DND-41 (cell line): ENCODE measurements at regions not wholly inside any gene's neighbourhood (a gene's known extent, or its start where the extent isn't known, plus 50 kb on each side); places are given as distances from the start of the nearest gene placed in this dataset.

Source experiments
- ATAC-seq: fragments of 200-7000 bp; cut with Tn5 transposase; 3 replicates; pipeline ENCODE4 v1.9.1; 2021; ENCODE audit warnings: low read depth; ENCODE audit not compliant: insufficient read depth
- DNase-seq: peaks from one replicate; pipeline ENCODE4 v3.0.0-alpha.2; 2020
- H2AFZ ChIP-seq: 2 replicates; pipeline ENCODE4 v1.6.0; 2012; ENCODE audit warnings: low read depth, low read length
- H3K27ac ChIP-seq: 2 replicates; pipeline ENCODE4 v1.5.1; 2012; ENCODE audit warnings: low read length, inconsistent platforms
- H3K27me3 ChIP-seq: fragments of 200-600 bp; sonication (generic); 2 replicates; pipeline ENCODE4 v1.6.0; 2012; ENCODE audit warnings: low read length, mild to moderate bottlenecking, inconsistent platforms; ENCODE audit not compliant: insufficient read depth, poor library complexity
- H3K36me3 ChIP-seq: 2 replicates; pipeline ENCODE4 v1.5.1; 2012; ENCODE audit warnings: low read length, inconsistent platforms; ENCODE audit not compliant: insufficient read depth
- H3K4me1 ChIP-seq: 2 replicates; pipeline ENCODE4 v1.5.1; 2012; ENCODE audit warnings: mild to moderate bottlenecking, low read length; ENCODE audit not compliant: insufficient read depth
- H3K4me2 ChIP-seq: 2 replicates; pipeline ENCODE4 v1.6.0; 2012; ENCODE audit warnings: mild to moderate bottlenecking, moderate library complexity, low read length, inconsistent platforms; ENCODE audit not compliant: insufficient read depth
- H3K4me3 ChIP-seq, 2 experiments: fragments of 200-600 bp in 1 of 2; shearing (Covaris generic) in 1 of 2; 2 replicates each; pipeline ENCODE4 v1.5.1; 2012 to 2016; ENCODE audit warnings: inconsistent platforms in 2 of 2, low read length in 2 of 2, mild to moderate bottlenecking in 2 of 2, low read depth in 1 of 2, moderate library complexity in 1 of 2
- H3K79me2 ChIP-seq: 2 replicates; pipeline ENCODE4 v1.6.0; 2012; ENCODE audit warnings: low read length, inconsistent platforms; ENCODE audit not compliant: insufficient read depth
- H3K9ac ChIP-seq: 2 replicates; pipeline ENCODE4 v1.6.0; 2012; ENCODE audit warnings: low read depth, mild to moderate bottlenecking, inconsistent platforms, low read length, moderate library complexity
- H3K9me3 ChIP-seq: 2 replicates; pipeline ENCODE4 v1.5.1; 2012; ENCODE audit warnings: low read length, moderate library complexity, mild to moderate bottlenecking, inconsistent platforms; ENCODE audit not compliant: insufficient read depth, severe bottlenecking
- H4K20me1 ChIP-seq: 2 replicates; pipeline ENCODE4 v1.6.0; 2012; ENCODE audit warnings: low read length; ENCODE audit not compliant: insufficient read depth
- CTCF ChIP-seq: IDR thresholded peaks from 2 replicates; pipeline ENCODE4 v1.5.1; 2012; ENCODE audit warnings: borderline replicate concordance, low read length, moderate library complexity, mild to moderate bottlenecking; ENCODE audit not compliant: poor library complexity, severe bottlenecking; ENCODE audit errors: extremely low read depth
- EZH2 ChIP-seq: IDR thresholded peaks from 3 replicates; pipeline ENCODE4 v1.6.1; 2012; ENCODE audit warnings: borderline replicate concordance, low read depth, mild to moderate bottlenecking, moderate library complexity, low read length, inconsistent platforms; ENCODE audit not compliant: severe bottlenecking

- no peak overlapping the region for H3K4me3 ChIP-seq
- no peak overlapping the region for H3K4me2 ChIP-seq
- no peaks in the 10 kb centered on the region for H3K27me3 ChIP-seq
- ATAC-seq (no peak), DNase-seq (no peak)
- H3K9ac ChIP-seq = no peak overlapping the region
- H3K4me1 ChIP-seq = peaks cover 3% of the 10 kb centered on the region; the same call in 1 of the 2 replicates
- H3K9me3 ChIP-seq = no peaks in the 10 kb centered on the region
- no peaks in the 10 kb centered on the region for H4K20me1 ChIP-seq
- no peaks in the 10 kb centered on the region for H3K79me2 ChIP-seq
- no peaks in the 10 kb centered on the region for H3K36me3 ChIP-seq
- no peak overlapping the region for H2AFZ ChIP-seq
- H3K27ac ChIP-seq = no peak overlapping the region
- TF ChIP-seq CTCF = no peak
- TF ChIP-seq EZH2 = no peak
Measured at GRCh38 chr7:114084002-114084471, 165.2 kb upstream of the PPP1R3A start.

DNA sequence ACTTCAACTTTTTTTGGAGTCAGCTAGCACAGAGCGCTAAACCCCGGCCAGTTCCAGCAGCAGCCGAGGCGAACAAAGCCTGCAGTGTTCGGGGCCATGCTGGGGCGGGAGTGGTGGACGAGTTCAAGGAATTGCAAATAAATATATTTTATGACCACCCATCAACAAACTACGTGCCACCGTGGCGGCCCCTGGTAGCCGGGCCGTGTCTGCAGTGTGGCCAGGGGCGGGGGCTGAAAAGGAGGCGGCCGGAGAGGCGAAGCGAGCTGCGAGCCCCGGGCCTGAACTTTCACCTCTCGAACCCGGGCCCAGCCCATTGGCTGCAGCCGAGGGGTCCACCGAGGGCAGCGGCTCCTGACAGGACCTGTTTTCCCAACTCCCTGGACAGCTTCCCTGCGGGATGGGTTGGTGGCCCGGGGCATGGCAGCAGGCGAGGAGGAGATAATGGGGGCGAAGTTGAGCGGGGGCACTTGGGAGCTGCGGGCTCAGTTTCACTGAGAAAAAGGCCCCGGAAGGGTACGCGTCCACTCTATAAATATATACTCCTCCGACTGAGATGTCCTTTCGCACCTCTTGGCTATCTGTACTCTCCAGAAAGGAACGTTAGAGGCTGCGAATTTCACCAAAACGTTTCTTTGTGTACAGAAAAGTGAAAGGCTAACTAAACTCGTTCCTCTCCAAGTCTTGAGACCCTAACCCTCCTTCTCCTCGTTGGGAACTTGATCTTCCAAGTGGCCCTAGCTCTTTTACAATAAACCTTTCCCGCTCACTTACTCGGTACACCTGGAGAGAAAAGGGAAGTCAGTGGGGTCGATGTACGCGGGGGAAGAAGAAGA, 164.6 kb upstream of the PPP1R3A start:
- Histone ChIP-seq H2AFZ (no peak overlapping the region), H3K9me3 (no peaks in the 10 kb centered on the region), H3K4me3 (no peak overlapping the region), H3K27me3 (no peaks in the 10 kb centered on the region), H3K4me2 (no peak overlapping the region), H3K36me3 (no peaks in the 10 kb centered on the region), H3K79me2 (no peaks in the 10 kb centered on the region), H3K27ac (no peak overlapping the region), H3K4me1 (peaks cover 3% of the 10 kb centered on the region; the same call in 1 of the 2 replicates), H4K20me1 (no peaks in the 10 kb centered on the region), H3K9ac (no peak overlapping the region)
- TF ChIP-seq EZH2 (no peak), CTCF (no peak)
- ATAC-seq (no peak), DNase-seq (no peak)

DNA sequence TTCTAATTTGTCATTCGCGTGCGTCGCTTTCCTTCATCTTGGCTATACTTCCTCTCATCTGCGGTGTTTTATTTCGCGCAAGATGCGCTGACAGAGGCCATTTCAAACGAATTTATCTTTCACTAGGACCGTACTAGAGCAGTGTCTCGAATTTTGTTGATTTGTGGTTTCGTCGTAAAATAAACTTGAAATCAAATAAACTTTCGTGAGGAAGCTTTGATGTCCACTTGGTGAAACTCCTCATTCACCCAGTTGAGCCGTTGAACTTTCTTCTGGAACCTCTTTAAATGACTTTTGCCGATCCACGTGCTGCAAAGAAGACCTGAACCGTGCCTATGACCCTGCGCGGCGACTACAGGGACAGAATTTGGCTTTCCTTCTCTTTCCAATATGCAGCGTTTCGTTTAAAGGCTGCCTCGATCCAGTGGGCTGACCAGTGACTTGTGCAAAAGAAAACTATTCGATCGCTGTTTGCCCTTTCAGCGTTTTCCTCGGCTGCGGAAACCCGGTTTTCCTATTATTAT, 163.9 kb upstream of the PPP1R3A start:
- no peak overlapping the region for H3K9ac ChIP-seq
- peaks cover 3% of the 10 kb centered on the region; the same call in 1 of the 2 replicates for H3K4me1 ChIP-seq
- ATAC-seq (no peak), DNase-seq (no peak)
- no peaks in the 10 kb centered on the region for H4K20me1 ChIP-seq
- no peak overlapping the region for H2AFZ ChIP-seq
- H3K36me3 ChIP-seq = no peaks in the 10 kb centered on the region
- H3K9me3 ChIP-seq = no peaks in the 10 kb centered on the region
- H3K27ac ChIP-seq = no peak overlapping the region
- no peaks in the 10 kb centered on the region for H3K27me3 ChIP-seq
- TF ChIP-seq EZH2 (no peak), CTCF (no peak)
- no peak overlapping the region for H3K4me3 ChIP-seq
- H3K79me2 ChIP-seq = no peaks in the 10 kb centered on the region
- H3K4me2 ChIP-seq = no peak overlapping the region
